GM23338 (cell line): ENCODE measurements at regions not wholly inside any gene's neighbourhood (a gene's known extent, or its start where the extent isn't known, plus 50 kb on each side); places are given as distances from the start of the nearest gene placed in this dataset.

Source experiments
- ATAC-seq: fragments of 200-7000 bp; cut with Tn5 transposase; 3 replicates; pipeline ENCODE4 v1.9.1; 2020
- DNase-seq: peaks from one replicate; pipeline ENCODE4 v3.0.0-alpha.2; 2015; ENCODE audit warnings: low spot score
- H2AFZ ChIP-seq: fragments of 200-600 bp; sonication (generic); 2 replicates; pipeline ENCODE4 v1.8.0; 2016; ENCODE audit warnings: antibody characterized with exemption, mild to moderate bottlenecking, moderate library complexity
- H3F3A ChIP-seq: fragments of 200-600 bp; sonication (generic); replicated peaks from 2 replicates; pipeline ENCODE4 v1.8.0; 2017; ENCODE audit warnings: antibody characterized with exemption, mixed run types, low read depth
- H3K27ac ChIP-seq: fragments of 200-600 bp; sonication (generic); 2 replicates; pipeline ENCODE4 v1.6.1; 2016; ENCODE audit warnings: low read depth
- H3K27me3 ChIP-seq: fragments of 200-600 bp; sonication (generic); 2 replicates; pipeline ENCODE4 v1.8.0; 2016; ENCODE audit warnings: mild to moderate bottlenecking, mixed run types, moderate library complexity; ENCODE audit not compliant: insufficient read depth
- H3K36me3 ChIP-seq: fragments of 200-600 bp; sonication (generic); 2 replicates; pipeline ENCODE4 v1.8.0; 2016; ENCODE audit warnings: mild to moderate bottlenecking; ENCODE audit not compliant: insufficient read depth
- H3K4me1 ChIP-seq: fragments of 200-600 bp; sonication (generic); 2 replicates; pipeline ENCODE4 v1.8.0; 2016; ENCODE audit warnings: mild to moderate bottlenecking, moderate library complexity; ENCODE audit not compliant: insufficient read depth
- H3K4me2 ChIP-seq: fragments of 200-600 bp; sonication (generic); 2 replicates; pipeline ENCODE4 v1.7.1; 2017; ENCODE audit warnings: mixed run types
- H3K4me3 ChIP-seq: fragments of 200-600 bp; sonication (generic); 2 replicates; pipeline ENCODE4 v1.6.1; 2016; ENCODE audit warnings: mixed run types
- H3K79me2 ChIP-seq: fragments of 200-600 bp; sonication (generic); replicated peaks from 2 replicates; pipeline ENCODE4 v1.8.0; 2017; ENCODE audit warnings: mild to moderate bottlenecking; ENCODE audit not compliant: insufficient read depth
- H3K9me2 ChIP-seq: fragments of 200-600 bp; sonication (generic); 2 replicates; pipeline ENCODE4 v1.8.0; 2017; ENCODE audit not compliant: insufficient read depth
- H4K20me1 ChIP-seq: fragments of 200-600 bp; sonication (generic); replicated peaks from 2 replicates; pipeline ENCODE4 v1.8.0; 2017; ENCODE audit warnings: mild to moderate bottlenecking; ENCODE audit not compliant: insufficient read depth
- H3K27ac Mint-ChIP-seq: 2 replicates; pipeline ENCODE4 v1.8.0; 2020; ENCODE audit warnings: inconsistent platforms, mild to moderate bottlenecking, moderate library complexity, mixed read lengths
- H3K27me3 Mint-ChIP-seq: 3 replicates; pipeline ENCODE4 v1.8.0; 2022; ENCODE audit warnings: low read depth, mild to moderate bottlenecking, moderate library complexity, mixed read lengths, inconsistent platforms; ENCODE audit not compliant: insufficient read depth, poor library complexity
- H3K36me3 Mint-ChIP-seq: 3 replicates; pipeline ENCODE4 v1.8.0; 2021; ENCODE audit warnings: low read depth, mild to moderate bottlenecking, inconsistent platforms, moderate library complexity, mixed read lengths
- H3K4me1 Mint-ChIP-seq: 3 replicates; pipeline ENCODE4 v1.8.0; 2020; ENCODE audit warnings: mild to moderate bottlenecking, inconsistent platforms, mixed read lengths
- H3K4me3 Mint-ChIP-seq: 3 replicates; pipeline ENCODE4 v1.8.0; 2021; ENCODE audit warnings: moderate library complexity, mild to moderate bottlenecking, inconsistent platforms, mixed read lengths
- H3K9me3 Mint-ChIP-seq: 3 replicates; pipeline ENCODE4 v1.8.0; 2020; ENCODE audit warnings: moderate library complexity, mild to moderate bottlenecking, inconsistent platforms, mixed read lengths
- EZH2 ChIP-seq: fragments of 200-600 bp; sonication (generic); IDR thresholded peaks from one replicate; pipeline ENCODE4 v1.8.0; 2017; ENCODE audit warnings: antibody characterized with exemption, mild to moderate bottlenecking, low read depth; ENCODE audit not compliant: unreplicated experiment
- EZH2phosphoT487 ChIP-seq: fragments of 200-600 bp; sonication (generic); IDR thresholded peaks from one replicate; pipeline ENCODE4 v1.8.1; 2018; ENCODE audit warnings: antibody characterized with exemption; ENCODE audit not compliant: unreplicated experiment
- JUNB ChIP-seq: IDR thresholded peaks from one replicate; pipeline ENCODE4 v1.6.1; 2016; ENCODE audit warnings: antibody characterized with exemption; ENCODE audit not compliant: unreplicated experiment
- NANOG ChIP-seq: IDR thresholded peaks from 2 replicates; pipeline ENCODE4 v1.6.1; 2016; ENCODE audit warnings: antibody characterized with exemption, borderline replicate concordance
- POLR2AphosphoS5 ChIP-seq: IDR thresholded peaks from 2 replicates; pipeline ENCODE4 v1.6.1; 2016; ENCODE audit warnings: antibody characterized with exemption, low read depth
- STAT1 ChIP-seq: IDR thresholded peaks from one replicate; pipeline ENCODE4 v1.6.1; 2016; ENCODE audit warnings: antibody characterized with exemption; ENCODE audit not compliant: unreplicated experiment
- ZNF114 ChIP-seq: fragments of 250-450 bp; sonication (Bioruptor Pico); IDR thresholded peaks from 2 replicates; pipeline ENCODE4 v1.5.0; 2020; ENCODE audit warnings: mild to moderate bottlenecking, moderate library complexity
- ZNF331 ChIP-seq: fragments of 250-450 bp; sonication (Bioruptor Pico); IDR thresholded peaks from 2 replicates; pipeline ENCODE4 v1.5.0; 2020; ENCODE audit warnings: low read depth, mild to moderate bottlenecking, moderate library complexity
- TF ChIP-seq, protein P1 (sequence below): IDR thresholded peaks from 2 replicates; pipeline ENCODE4 v1.6.1; 2016; ENCODE audit warnings: antibody characterized with exemption
- TF ChIP-seq, protein P2 (sequence below): IDR thresholded peaks from one replicate; pipeline ENCODE4 v1.6.1; 2018; ENCODE audit warnings: antibody characterized with exemption; ENCODE audit not compliant: unreplicated experiment
- TF ChIP-seq, protein P3 (sequence below), 2 experiments: fragments of 200-600 bp in 1 of 2; sonication (generic) in 1 of 2; conservative IDR thresholded peaks; 2 replicates each; pipeline versions ENCODE4 v1.5.1 to v1.6.1; 2016 to 2017; ENCODE audit warnings: antibody characterized with exemption in 2 of 2, low read depth in 2 of 2, mild to moderate bottlenecking in 2 of 2, moderate library complexity in 1 of 2

DNA sequence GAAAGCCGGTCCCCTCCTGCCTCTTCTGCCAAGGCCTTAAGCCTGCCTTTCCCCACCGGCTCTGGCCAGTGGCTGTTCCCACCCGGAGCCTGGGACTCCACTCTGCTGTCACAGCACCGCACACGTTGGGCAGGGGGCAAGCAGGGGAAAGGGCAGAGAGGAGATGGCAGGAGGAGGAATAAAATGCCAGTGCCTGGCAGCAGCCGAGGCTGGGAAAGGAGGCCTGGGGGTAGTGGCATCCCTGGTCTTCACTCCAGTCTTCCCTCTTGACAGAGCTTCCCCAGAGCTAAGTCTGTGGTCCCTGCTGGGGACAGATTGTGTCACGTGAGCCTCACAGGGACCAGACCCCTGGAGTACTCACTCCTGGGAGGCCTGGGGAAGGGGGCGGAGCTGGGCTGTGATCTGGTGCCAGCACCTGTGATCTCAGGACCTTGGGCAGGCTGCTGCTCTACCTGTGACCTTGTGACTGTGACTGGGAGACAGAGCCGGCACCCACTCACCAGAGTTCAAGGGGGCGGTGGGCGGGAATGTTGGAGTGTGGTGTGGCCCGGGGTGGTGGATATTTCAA, 97.2 kb upstream of the GSE1 start:
- TF ChIP-seq EZH2 (no peak), JUNB (no peak), EZH2phosphoT487 (no peak), POLR2AphosphoS5 (no peak), ZNF114 (no peak), NANOG (no peak)
- TF ChIP-seq, protein P1, sequence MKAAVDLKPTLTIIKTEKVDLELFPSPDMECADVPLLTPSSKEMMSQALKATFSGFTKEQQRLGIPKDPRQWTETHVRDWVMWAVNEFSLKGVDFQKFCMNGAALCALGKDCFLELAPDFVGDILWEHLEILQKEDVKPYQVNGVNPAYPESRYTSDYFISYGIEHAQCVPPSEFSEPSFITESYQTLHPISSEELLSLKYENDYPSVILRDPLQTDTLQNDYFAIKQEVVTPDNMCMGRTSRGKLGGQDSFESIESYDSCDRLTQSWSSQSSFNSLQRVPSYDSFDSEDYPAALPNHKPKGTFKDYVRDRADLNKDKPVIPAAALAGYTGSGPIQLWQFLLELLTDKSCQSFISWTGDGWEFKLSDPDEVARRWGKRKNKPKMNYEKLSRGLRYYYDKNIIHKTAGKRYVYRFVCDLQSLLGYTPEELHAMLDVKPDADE: no peak
- no peaks in the 10 kb centered on the region for H3K79me2 ChIP-seq
- no peaks in the 10 kb centered on the region for H4K20me1 ChIP-seq
- H3K4me3 ChIP-seq: no peak overlapping the region
- ATAC-seq (no peak), DNase-seq (no peak)
- no peaks in the 10 kb centered on the region; the same call in 1 of the 2 replicates for H3K4me1 ChIP-seq
- no peak overlapping the region for H2AFZ ChIP-seq
- H3K4me3 Mint-ChIP-seq: no peak overlapping the region
- H3K9me3 Mint-ChIP-seq: peaks cover 8% of the 10 kb centered on the region; the same call in 1 of the 3 replicates
- H3F3A ChIP-seq: no peaks in the 10 kb centered on the region
- no peaks in the 10 kb centered on the region for H3K9me2 ChIP-seq
- H3K27me3 ChIP-seq: no peaks in the 10 kb centered on the region
- no peak overlapping the region for H3K4me2 ChIP-seq
- peaks cover 35% of the 10 kb centered on the region for H3K4me1 Mint-ChIP-seq
- no peak overlapping the region for H3K27ac ChIP-seq
- no peak overlapping the region for H3K27ac Mint-ChIP-seq
- peaks cover 18% of the 10 kb centered on the region for H3K27me3 Mint-ChIP-seq
- H3K36me3 Mint-ChIP-seq: peaks cover 13% of the 10 kb centered on the region
- H3K36me3 ChIP-seq: no peaks in the 10 kb centered on the region

DNA sequence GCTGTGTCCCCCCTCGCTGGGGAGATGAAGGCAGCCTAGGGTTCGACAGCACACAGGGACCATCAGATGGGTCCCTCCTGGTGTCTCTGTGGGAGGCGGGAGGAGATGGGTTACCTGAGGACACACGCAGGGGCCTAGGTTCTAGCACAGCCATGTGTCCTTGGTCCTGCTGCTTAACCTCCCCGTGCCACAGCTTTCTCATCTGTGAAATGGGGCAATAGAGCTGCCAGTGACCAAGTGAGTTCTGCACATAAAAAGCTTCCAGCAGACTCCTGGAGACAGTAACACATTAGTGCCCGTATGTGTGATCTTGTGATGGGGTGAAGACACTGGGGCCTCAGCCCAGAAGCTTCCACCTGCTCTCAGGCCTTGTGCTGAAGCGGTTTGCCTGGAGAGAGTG, 96.0 kb upstream of the GSE1 start:
- no peak overlapping the region for H2AFZ ChIP-seq
- no peak overlapping the region for H3K4me3 ChIP-seq
- H3K36me3 ChIP-seq: no peaks in the 10 kb centered on the region
- H3F3A ChIP-seq: no peaks in the 10 kb centered on the region
- H3K27ac Mint-ChIP-seq: no peak overlapping the region
- H3K4me1 Mint-ChIP-seq: peaks cover 39% of the 10 kb centered on the region
- H3K27me3 ChIP-seq: no peaks in the 10 kb centered on the region
- peaks cover 8% of the 10 kb centered on the region; the same call in 1 of the 3 replicates for H3K9me3 Mint-ChIP-seq
- peaks cover 13% of the 10 kb centered on the region for H3K36me3 Mint-ChIP-seq
- peaks cover 18% of the 10 kb centered on the region for H3K27me3 Mint-ChIP-seq
- no peak overlapping the region for H3K27ac ChIP-seq
- no peak overlapping the region for H3K4me2 ChIP-seq
- no peak overlapping the region for H3K4me3 Mint-ChIP-seq
- H3K79me2 ChIP-seq: no peaks in the 10 kb centered on the region
- DNase-seq: no peak
- no peaks in the 10 kb centered on the region; the same call in 1 of the 2 replicates for H3K4me1 ChIP-seq
- no peaks in the 10 kb centered on the region for H3K9me2 ChIP-seq
- no peaks in the 10 kb centered on the region for H4K20me1 ChIP-seq
- ATAC-seq: no peak
- TF ChIP-seq, protein P1: no peak
- TF ChIP-seq EZH2 (no peak), ZNF114 (no peak), ZNF331 (CRISPR knock-in tag) (no peak), STAT1 (no peak)
- TF ChIP-seq, protein P2, sequence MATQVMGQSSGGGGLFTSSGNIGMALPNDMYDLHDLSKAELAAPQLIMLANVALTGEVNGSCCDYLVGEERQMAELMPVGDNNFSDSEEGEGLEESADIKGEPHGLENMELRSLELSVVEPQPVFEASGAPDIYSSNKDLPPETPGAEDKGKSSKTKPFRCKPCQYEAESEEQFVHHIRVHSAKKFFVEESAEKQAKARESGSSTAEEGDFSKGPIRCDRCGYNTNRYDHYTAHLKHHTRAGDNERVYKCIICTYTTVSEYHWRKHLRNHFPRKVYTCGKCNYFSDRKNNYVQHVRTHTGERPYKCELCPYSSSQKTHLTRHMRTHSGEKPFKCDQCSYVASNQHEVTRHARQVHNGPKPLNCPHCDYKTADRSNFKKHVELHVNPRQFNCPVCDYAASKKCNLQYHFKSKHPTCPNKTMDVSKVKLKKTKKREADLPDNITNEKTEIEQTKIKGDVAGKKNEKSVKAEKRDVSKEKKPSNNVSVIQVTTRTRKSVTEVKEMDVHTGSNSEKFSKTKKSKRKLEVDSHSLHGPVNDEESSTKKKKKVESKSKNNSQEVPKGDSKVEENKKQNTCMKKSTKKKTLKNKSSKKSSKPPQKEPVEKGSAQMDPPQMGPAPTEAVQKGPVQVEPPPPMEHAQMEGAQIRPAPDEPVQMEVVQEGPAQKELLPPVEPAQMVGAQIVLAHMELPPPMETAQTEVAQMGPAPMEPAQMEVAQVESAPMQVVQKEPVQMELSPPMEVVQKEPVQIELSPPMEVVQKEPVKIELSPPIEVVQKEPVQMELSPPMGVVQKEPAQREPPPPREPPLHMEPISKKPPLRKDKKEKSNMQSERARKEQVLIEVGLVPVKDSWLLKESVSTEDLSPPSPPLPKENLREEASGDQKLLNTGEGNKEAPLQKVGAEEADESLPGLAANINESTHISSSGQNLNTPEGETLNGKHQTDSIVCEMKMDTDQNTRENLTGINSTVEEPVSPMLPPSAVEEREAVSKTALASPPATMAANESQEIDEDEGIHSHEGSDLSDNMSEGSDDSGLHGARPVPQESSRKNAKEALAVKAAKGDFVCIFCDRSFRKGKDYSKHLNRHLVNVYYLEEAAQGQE: no peak
- TF ChIP-seq, protein P3, sequence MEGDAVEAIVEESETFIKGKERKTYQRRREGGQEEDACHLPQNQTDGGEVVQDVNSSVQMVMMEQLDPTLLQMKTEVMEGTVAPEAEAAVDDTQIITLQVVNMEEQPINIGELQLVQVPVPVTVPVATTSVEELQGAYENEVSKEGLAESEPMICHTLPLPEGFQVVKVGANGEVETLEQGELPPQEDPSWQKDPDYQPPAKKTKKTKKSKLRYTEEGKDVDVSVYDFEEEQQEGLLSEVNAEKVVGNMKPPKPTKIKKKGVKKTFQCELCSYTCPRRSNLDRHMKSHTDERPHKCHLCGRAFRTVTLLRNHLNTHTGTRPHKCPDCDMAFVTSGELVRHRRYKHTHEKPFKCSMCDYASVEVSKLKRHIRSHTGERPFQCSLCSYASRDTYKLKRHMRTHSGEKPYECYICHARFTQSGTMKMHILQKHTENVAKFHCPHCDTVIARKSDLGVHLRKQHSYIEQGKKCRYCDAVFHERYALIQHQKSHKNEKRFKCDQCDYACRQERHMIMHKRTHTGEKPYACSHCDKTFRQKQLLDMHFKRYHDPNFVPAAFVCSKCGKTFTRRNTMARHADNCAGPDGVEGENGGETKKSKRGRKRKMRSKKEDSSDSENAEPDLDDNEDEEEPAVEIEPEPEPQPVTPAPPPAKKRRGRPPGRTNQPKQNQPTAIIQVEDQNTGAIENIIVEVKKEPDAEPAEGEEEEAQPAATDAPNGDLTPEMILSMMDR (conservative IDR thresholded peaks at IDR 0.05; ENCODE audit: low read depth in 2 of 2): no peak
